BJ (cell line): ENCODE measurements at regions not wholly inside any gene's neighbourhood (a gene's known extent, or its start where the extent isn't known, plus 50 kb on each side); places are given as distances from the start of the nearest gene placed in this dataset.

ENCODE experiments used
- CTCF ChIA-PET: fragments of 350-600 bp; formaldehyde crosslinking; extraction: SDS; loops from one replicate; lab custom pipeline; 2021; ENCODE audit warnings: antibody characterized with exemption, inconsistent platforms; lab: Yijun Ruan, JAX
- POLR2A ChIA-PET: fragments of 300-600 bp; sonication (Branson Sonifier 250); formaldehyde crosslinking; extraction: SDS; loops from one replicate; lab custom pipeline; 2021; ENCODE audit warnings: antibody characterized with exemption; lab: Charles Lee
- DNase-seq: peaks from one replicate; pipeline ENCODE4 v3.0.0-alpha.2; 2011; ENCODE audit warnings: low read depth
- H3K27me3 ChIP-seq: 2 replicates; pipeline ENCODE4 v1.6.0; 2011; ENCODE audit warnings: low read length; ENCODE audit not compliant: control insufficient read depth, insufficient read depth
- H3K36me3 ChIP-seq: 2 replicates; pipeline ENCODE4 v1.5.1; 2011; ENCODE audit warnings: low read length; ENCODE audit not compliant: control insufficient read depth, insufficient read depth
- H3K4me3 ChIP-seq: 2 replicates; pipeline ENCODE4 v1.5.1; 2011; ENCODE audit warnings: low read depth, mild to moderate bottlenecking, control low read depth, low read length
- CTCF ChIP-seq: IDR thresholded peaks from 2 replicates; pipeline ENCODE4 v1.5.1; 2011; ENCODE audit warnings: low read depth, mild to moderate bottlenecking, control low read depth, inconsistent platforms, low read length, moderate library complexity; ENCODE audit not compliant: insufficient read depth

DNA sequence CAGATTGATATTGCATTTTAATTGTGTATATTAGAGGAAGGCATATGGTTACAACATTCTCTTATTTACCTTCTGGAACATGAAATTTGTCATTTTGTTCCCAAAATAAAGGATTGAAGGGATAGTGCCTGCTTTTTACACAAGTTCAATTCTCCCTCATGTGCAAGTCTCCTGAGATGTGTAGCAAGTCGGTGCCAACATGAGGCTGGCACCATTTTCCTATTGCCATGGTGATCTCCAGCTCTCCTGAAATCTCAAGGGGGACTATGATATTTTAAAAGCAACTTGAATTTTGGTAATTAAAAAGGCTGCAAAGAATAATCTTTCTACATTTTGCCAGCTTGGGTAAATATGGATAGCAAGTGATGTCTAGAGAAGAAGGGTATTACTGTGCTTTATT lies 693.3 kb upstream of the WWC1 start:
- POLR2A ChIA-PET: no interaction called here
- DNase-seq: no peak
- CTCF ChIA-PET: interaction anchor here (1.1 kb wide), 1 partner anchor 372 kb away, joined by 4 read pairs; no protein-coding TSS in a partner anchor
- Histone ChIP-seq H3K4me3 (no peak overlapping the region), H3K27me3 (no peaks in the 10 kb centered on the region), H3K36me3 (no peaks in the 10 kb centered on the region)
- TF ChIP-seq CTCF: no peak

GRCh38 chr5:167602067-167602466 lies 689.4 kb upstream of the WWC1 start:
- ChIA-PET CTCF (no interaction called here), POLR2A (no interaction called here)
- DNase-seq: peak; percentile 19
- Histone ChIP-seq H3K27me3 (no peaks in the 10 kb centered on the region), H3K36me3 (no peaks in the 10 kb centered on the region), H3K4me3 (no peak overlapping the region)
- no peak for TF ChIP-seq CTCF

DNA sequence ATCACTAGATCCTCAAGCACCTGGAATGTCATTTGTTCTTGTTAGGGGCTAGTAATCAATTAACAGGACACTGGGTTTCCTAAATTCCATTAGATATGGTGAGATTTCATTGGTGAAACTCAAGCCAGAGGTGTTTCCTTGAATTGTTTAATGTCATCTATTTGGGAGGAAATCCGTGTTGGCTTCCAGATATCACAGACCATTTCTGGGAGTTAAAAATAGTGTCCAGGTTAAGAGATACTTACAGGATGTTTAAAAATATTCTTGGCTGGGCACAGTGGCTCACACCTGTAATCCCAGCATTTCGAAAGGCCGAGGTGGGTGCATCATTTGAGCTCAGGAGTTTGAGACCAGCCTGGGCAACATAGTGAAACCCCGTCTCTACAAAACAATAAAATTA lies 688.3 kb upstream of the WWC1 start:
- no peak for TF ChIP-seq CTCF
- H3K4me3 ChIP-seq: no peak overlapping the region
- DNase-seq: no peak
- no peaks in the 10 kb centered on the region for H3K36me3 ChIP-seq
- CTCF ChIA-PET: no interaction called here
- POLR2A ChIA-PET: no interaction called here
- H3K27me3 ChIP-seq: no peaks in the 10 kb centered on the region

GRCh38 chr5:167608390-167609272 lies 682.8 kb upstream of the WWC1 start:
- POLR2A ChIA-PET: no interaction called here
- no peak overlapping the region for H3K4me3 ChIP-seq
- no peaks in the 10 kb centered on the region for H3K27me3 ChIP-seq
- CTCF ChIA-PET: no interaction called here
- no peak for TF ChIP-seq CTCF
- DNase-seq: no peak
- no peaks in the 10 kb centered on the region for H3K36me3 ChIP-seq

DNA sequence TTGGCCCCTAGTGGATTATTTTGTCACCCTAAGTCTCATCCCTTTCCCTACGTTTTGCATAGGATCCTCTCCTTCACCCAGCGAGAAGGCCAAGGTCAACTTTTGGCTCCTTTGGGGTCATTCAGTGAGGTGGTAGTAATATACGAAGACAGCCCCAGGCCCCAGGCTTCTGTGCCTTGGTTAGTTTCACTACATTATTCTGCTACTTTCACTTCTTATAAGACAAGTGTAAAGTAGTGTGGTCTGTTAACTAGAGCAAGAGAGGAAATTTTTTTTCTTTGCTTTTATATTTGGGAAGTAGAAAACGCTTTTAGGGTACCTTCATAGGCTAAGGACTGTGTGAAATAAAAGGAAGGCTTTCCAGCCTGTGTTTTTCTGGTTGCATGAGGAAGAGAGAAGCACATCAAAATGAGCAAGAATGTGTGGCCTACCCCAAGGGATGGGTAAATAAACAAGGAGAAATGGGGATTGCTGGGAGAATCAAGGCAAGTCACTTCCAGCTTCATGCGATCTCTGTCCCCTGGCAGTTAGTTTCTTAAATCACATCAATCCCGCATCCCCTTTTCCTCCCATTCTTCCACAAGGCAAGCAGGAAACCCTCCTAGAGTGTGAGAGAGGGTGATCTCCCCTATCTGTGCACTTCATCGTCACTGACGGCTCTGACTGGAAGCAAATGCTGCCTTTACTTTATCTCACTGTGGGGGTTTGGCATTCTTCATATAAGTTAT lies 677.0 kb upstream of the WWC1 start:
- no peaks in the 10 kb centered on the region for H3K27me3 ChIP-seq
- H3K36me3 ChIP-seq: no peaks in the 10 kb centered on the region
- DNase-seq: no peak
- ChIA-PET POLR2A (no interaction called here), CTCF (no interaction called here)
- TF ChIP-seq CTCF: no peak
- H3K4me3 ChIP-seq: no peak overlapping the region
